Astrocyte (in vitro differentiated cells and primary cell): ENCODE measurements at regions not wholly inside any gene's neighbourhood (a gene's known extent, or its start where the extent isn't known, plus 50 kb on each side); places are given as distances from the start of the nearest gene placed in this dataset.

Source experiments
- DNase-seq: peaks from one replicate; pipeline ENCODE4 v3.0.0-alpha.2; 2010; ENCODE audit warnings: low read depth
- FAIRE-seq: peaks from 2 replicates; lab custom pipeline; 2011; peaks lifted over from hg19 to GRCh38; lab: Jason Lieb, UNC
- H2AFZ ChIP-seq: 2 replicates; pipeline ENCODE4 v1.6.0; 2012; ENCODE audit warnings: low read depth, low read length, inconsistent platforms
- H3K27ac ChIP-seq: 2 replicates; pipeline ENCODE4 v1.5.1; 2011; ENCODE audit warnings: low read depth, low read length, inconsistent platforms
- H3K27me3 ChIP-seq: 2 replicates; pipeline ENCODE4 v1.6.0; 2011; ENCODE audit warnings: low read length, inconsistent platforms; ENCODE audit not compliant: insufficient read depth
- H3K36me3 ChIP-seq: 2 replicates; pipeline ENCODE4 v1.5.1; 2011; ENCODE audit warnings: low read length, inconsistent platforms; ENCODE audit not compliant: insufficient read depth
- H3K4me1 ChIP-seq: 2 replicates; pipeline ENCODE4 v1.5.1; 2011; ENCODE audit warnings: low read length, inconsistent platforms; ENCODE audit not compliant: insufficient read depth
- H3K4me2 ChIP-seq: 2 replicates; pipeline ENCODE4 v1.6.0; 2012; ENCODE audit warnings: low read length, inconsistent platforms
- H3K4me3 ChIP-seq: 2 replicates; pipeline ENCODE4 v1.5.1; 2011; ENCODE audit warnings: low read depth, mild to moderate bottlenecking, low read length, inconsistent platforms; ENCODE audit not compliant: insufficient read depth
- H3K79me2 ChIP-seq: 2 replicates; pipeline ENCODE4 v1.6.0; 2012; ENCODE audit warnings: mild to moderate bottlenecking, low read length, inconsistent platforms; ENCODE audit not compliant: insufficient read depth
- H3K9ac ChIP-seq: 2 replicates; pipeline ENCODE4 v1.6.0; 2012; ENCODE audit warnings: mild to moderate bottlenecking, low read length, inconsistent platforms
- H3K9me3 ChIP-seq: 2 replicates; pipeline ENCODE4 v1.5.1; 2012; ENCODE audit warnings: low read depth, mild to moderate bottlenecking, low read length, inconsistent platforms; ENCODE audit not compliant: insufficient read depth
- H4K20me1 ChIP-seq: 2 replicates; pipeline ENCODE4 v1.6.0; 2012; ENCODE audit warnings: low read length, inconsistent platforms; ENCODE audit not compliant: insufficient read depth
- H3K27ac Mint-ChIP-seq: one replicate; pipeline ENCODE4 v1.8.0; 2021; ENCODE audit warnings: mild to moderate bottlenecking, mixed read lengths; ENCODE audit not compliant: unreplicated experiment
- H3K27me3 Mint-ChIP-seq: one replicate; pipeline ENCODE4 v1.8.0; 2021; ENCODE audit warnings: low read depth, mixed read lengths; ENCODE audit not compliant: unreplicated experiment
- H3K36me3 Mint-ChIP-seq: one replicate; pipeline ENCODE4 v1.8.0; 2021; ENCODE audit warnings: low read depth, mixed read lengths; ENCODE audit not compliant: unreplicated experiment
- H3K4me1 Mint-ChIP-seq: one replicate; pipeline ENCODE4 v1.8.0; 2021; ENCODE audit warnings: low read depth, mixed read lengths; ENCODE audit not compliant: unreplicated experiment
- H3K4me3 Mint-ChIP-seq: one replicate; pipeline ENCODE4 v1.8.0; 2021; ENCODE audit warnings: mild to moderate bottlenecking, moderate library complexity, mixed read lengths; ENCODE audit not compliant: unreplicated experiment
- H3K9me3 Mint-ChIP-seq: one replicate; pipeline ENCODE4 v1.8.0; 2021; ENCODE audit warnings: mild to moderate bottlenecking, mixed read lengths; ENCODE audit not compliant: unreplicated experiment
- EZH2 ChIP-seq: IDR thresholded peaks from 2 replicates; pipeline ENCODE4 v1.6.1; 2012; ENCODE audit warnings: mild to moderate bottlenecking, low read length, inconsistent platforms; ENCODE audit not compliant: insufficient read depth
- TF ChIP-seq, protein P1 (sequence below): IDR thresholded peaks from 2 replicates; pipeline ENCODE4 v1.5.1; 2011; ENCODE audit warnings: low read depth, mild to moderate bottlenecking, inconsistent platforms, low read length, moderate library complexity; ENCODE audit not compliant: insufficient read depth

DNA sequence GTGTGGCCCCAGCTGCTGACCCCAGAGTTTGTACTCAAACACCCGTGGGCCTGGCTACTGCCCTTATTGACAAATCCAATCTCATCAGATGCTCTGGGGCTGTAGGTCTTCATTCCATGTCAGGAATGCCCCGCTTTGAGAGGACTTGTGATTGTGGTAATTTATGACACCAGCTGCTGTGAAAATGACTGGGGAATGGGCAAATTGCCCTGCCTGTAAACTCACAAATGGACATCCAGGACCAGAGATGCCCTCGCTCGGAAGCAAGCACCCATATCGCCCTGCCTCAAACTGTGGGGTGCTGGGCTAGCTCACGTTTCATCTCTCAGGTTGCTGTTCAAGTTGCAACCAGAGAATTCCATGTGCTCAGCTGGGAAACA lies 225.9 kb upstream of the MAP3K1 start:
- H3K79me2 ChIP-seq = no peaks in the 10 kb centered on the region
- no peak overlapping the region for H3K4me3 ChIP-seq
- H3K4me2 ChIP-seq = no peak overlapping the region
- Mint-ChIP-seq H3K27ac (no peak overlapping the region), H3K27me3 (peaks cover 61% of the 10 kb centered on the region), H3K4me3 (no peak overlapping the region), H3K9me3 (no peaks in the 10 kb centered on the region), H3K4me1 (no peaks in the 10 kb centered on the region), H3K36me3 (no peaks in the 10 kb centered on the region)
- TF ChIP-seq EZH2 = no peak
- TF ChIP-seq, protein P1, sequence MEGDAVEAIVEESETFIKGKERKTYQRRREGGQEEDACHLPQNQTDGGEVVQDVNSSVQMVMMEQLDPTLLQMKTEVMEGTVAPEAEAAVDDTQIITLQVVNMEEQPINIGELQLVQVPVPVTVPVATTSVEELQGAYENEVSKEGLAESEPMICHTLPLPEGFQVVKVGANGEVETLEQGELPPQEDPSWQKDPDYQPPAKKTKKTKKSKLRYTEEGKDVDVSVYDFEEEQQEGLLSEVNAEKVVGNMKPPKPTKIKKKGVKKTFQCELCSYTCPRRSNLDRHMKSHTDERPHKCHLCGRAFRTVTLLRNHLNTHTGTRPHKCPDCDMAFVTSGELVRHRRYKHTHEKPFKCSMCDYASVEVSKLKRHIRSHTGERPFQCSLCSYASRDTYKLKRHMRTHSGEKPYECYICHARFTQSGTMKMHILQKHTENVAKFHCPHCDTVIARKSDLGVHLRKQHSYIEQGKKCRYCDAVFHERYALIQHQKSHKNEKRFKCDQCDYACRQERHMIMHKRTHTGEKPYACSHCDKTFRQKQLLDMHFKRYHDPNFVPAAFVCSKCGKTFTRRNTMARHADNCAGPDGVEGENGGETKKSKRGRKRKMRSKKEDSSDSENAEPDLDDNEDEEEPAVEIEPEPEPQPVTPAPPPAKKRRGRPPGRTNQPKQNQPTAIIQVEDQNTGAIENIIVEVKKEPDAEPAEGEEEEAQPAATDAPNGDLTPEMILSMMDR = no peak
- no peaks in the 10 kb centered on the region for H3K9me3 ChIP-seq
- no peaks in the 10 kb centered on the region for H4K20me1 ChIP-seq
- FAIRE-seq = no peak
- no peak overlapping the region for H2AFZ ChIP-seq
- H3K36me3 ChIP-seq = no peaks in the 10 kb centered on the region
- DNase-seq = no peak
- H3K4me1 ChIP-seq = no peaks in the 10 kb centered on the region
- peaks cover 22% of the 10 kb centered on the region for H3K27me3 ChIP-seq
- no peak overlapping the region for H3K9ac ChIP-seq
- H3K27ac ChIP-seq = no peak overlapping the region

DNA sequence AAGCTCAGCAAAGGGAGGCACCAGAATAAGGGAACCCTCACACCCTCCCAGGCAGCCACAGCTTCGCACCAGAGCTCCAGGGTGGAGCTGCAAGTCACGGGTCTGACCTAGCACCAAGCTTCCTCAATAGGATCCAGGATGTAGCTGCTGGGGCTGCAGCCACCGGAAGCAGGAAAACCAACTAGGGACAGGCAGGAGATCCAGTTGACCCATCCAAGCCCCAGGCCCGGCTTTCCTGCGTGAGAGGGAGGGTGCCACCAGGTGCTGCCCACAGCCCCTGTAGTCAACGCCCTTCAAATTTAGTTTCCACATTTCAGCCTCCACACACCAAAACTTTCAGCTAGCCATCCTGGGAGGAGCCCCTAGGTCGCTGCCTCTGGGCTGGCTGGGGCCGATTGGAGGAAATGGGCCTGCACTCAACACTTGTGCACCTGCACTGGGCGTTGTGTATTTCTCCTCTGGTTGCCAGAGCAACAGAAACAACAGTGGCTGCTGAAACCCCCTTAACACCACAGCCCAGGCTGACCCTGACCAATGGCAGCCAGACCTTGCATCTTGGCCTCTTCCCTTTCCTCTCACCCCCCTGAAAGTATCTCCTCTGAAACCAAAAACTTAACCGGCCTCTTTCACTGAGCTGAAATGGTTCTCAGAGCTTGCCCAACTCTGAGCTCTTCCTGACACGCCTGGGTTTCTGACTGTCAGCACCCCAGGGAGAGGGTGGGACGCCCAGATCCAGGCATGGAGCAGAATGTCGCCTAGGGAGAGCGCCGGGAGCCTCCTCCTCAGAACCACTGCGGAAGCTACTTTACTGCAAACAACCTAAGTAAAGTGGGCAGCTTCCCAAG lies 226.5 kb upstream of the MAP3K1 start:
- no peak overlapping the region for H3K9ac ChIP-seq
- no peak overlapping the region for H2AFZ ChIP-seq
- H3K27me3 ChIP-seq = peaks cover 21% of the 10 kb centered on the region
- no peak for TF ChIP-seq EZH2
- TF ChIP-seq, protein P1 = no peak
- no peak overlapping the region for H3K4me2 ChIP-seq
- H4K20me1 ChIP-seq = no peaks in the 10 kb centered on the region
- Mint-ChIP-seq H3K4me1 (no peaks in the 10 kb centered on the region), H3K36me3 (no peaks in the 10 kb centered on the region), H3K27ac (no peak overlapping the region), H3K9me3 (peaks cover 2% of the 10 kb centered on the region), H3K27me3 (peaks cover 56% of the 10 kb centered on the region), H3K4me3 (no peak overlapping the region)
- DNase-seq = no peak
- H3K36me3 ChIP-seq = no peaks in the 10 kb centered on the region
- H3K9me3 ChIP-seq = no peaks in the 10 kb centered on the region
- H3K79me2 ChIP-seq = no peaks in the 10 kb centered on the region
- H3K27ac ChIP-seq = no peak overlapping the region
- no peak overlapping the region for H3K4me3 ChIP-seq
- no peaks in the 10 kb centered on the region for H3K4me1 ChIP-seq
- FAIRE-seq = no peak

DNA sequence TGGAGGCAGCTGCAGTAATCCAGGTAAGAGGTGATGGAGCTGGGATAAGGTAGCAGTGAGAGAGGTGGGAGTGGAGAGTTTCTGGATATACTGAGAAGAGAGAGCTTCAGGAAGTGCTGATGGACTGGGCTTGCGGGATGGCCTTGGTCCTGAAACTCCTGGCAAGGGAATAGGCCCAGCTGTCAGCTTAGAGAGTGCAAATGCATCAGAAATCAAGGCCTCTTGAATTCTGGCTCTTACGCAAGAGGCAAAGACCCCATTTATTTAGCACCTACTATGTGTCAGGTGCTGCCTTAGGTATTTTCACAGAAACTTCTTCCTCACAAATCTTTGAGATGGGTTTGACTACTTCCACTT lies 227.2 kb upstream of the MAP3K1 start:
- Histone ChIP-seq H3K27ac (no peak overlapping the region), H3K4me2 (no peak overlapping the region), H4K20me1 (no peaks in the 10 kb centered on the region), H3K9me3 (no peaks in the 10 kb centered on the region), H3K36me3 (no peaks in the 10 kb centered on the region), H3K79me2 (no peaks in the 10 kb centered on the region), H3K4me3 (no peak overlapping the region), H2AFZ (no peak overlapping the region), H3K4me1 (no peaks in the 10 kb centered on the region), H3K27me3 (peaks cover 21% of the 10 kb centered on the region), H3K9ac (no peak overlapping the region)
- peaks cover 56% of the 10 kb centered on the region for H3K27me3 Mint-ChIP-seq
- no peak for FAIRE-seq
- peaks cover 5% of the 10 kb centered on the region for H3K9me3 Mint-ChIP-seq
- H3K4me1 Mint-ChIP-seq = no peaks in the 10 kb centered on the region
- no peak overlapping the region for H3K27ac Mint-ChIP-seq
- no peak overlapping the region for H3K4me3 Mint-ChIP-seq
- TF ChIP-seq EZH2 = no peak
- TF ChIP-seq, protein P1 = no peak
- H3K36me3 Mint-ChIP-seq = no peaks in the 10 kb centered on the region
- DNase-seq = no peak
